CD4-positive, alpha-beta T cell treated with Interleukin-4 for 1 hour (primary cell): ENCODE measurements at regions not wholly inside any gene's neighbourhood (a gene's known extent, or its start where the extent isn't known, plus 50 kb on each side); places are given as distances from the start of the nearest gene placed in this dataset.
"Not testable (repeated sequence)": the region's sequence is repeated elsewhere in the genome, so short reads cannot be mapped to it uniquely, and the experiment has no call there.

Experiments
- DNase-seq, 2 donors: peaks; one replicate each; pipeline ENCODE4 v3.0.0-alpha.2; 2020 to 2022

- DNase-seq = no peak
These were observed 711.4 kb downstream of the FSCB start for GRCh38 chr14:43795600-43796228.

DNA sequence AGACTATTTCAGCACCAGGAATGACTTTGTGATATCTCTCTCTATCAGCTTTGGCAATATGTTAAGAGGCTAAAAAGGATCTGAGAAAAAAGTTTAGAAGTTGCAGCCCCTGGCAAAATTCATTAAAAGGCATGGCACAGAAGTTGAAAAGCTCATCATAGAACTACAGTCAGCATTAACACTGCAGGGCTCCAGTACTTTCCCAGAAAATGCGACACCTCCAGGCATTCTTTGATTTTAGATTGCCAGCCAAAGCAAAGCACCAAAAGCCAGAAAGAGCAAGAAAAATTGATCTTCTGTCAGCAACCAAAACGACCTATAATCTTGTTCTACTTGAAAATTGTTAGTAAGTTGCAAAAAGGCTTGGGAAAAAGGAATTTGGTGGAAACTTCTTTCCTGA, 713.5 kb downstream of the FSCB start:
- no peak for DNase-seq

DNA sequence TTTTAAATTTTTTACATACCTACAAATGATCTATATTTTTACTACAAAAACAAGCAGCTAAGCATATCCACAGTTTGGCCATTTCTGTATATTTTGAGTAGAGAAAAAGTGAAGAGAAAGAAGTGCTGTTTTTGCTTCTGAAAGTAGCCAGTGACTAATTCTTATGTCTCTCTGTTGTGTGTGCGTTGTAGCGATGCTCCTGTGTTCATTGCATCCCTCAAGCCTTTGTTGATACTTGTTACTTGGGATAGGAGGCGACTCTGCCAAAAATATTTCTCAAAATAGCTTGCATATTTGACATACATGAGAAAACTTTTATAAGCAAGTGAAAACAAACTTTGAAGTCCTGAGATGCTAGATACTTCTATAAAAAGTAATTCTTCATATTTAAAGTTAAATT, 714.1 kb downstream of the FSCB start:
- DNase-seq = no peak

DNA sequence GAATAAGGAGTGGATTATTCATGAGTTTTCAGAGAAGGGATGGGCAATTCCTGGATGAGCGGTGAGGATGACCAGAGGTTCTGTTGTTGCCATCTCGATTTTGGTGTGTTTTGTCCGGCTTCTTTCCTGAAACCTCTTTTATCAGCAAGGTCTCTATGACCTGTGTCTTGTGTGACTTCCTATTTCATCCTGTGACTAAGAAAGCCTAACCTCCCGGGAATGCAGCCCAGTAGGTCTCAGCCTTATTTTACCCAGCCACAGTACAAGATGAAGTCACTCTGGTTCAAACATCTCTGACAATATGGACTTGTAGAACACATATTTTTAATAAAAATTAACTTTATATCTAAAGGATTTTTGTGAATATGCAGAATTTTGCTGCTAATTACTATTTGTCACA, 716.4 kb downstream of the FSCB start:
- no peak for DNase-seq

DNA sequence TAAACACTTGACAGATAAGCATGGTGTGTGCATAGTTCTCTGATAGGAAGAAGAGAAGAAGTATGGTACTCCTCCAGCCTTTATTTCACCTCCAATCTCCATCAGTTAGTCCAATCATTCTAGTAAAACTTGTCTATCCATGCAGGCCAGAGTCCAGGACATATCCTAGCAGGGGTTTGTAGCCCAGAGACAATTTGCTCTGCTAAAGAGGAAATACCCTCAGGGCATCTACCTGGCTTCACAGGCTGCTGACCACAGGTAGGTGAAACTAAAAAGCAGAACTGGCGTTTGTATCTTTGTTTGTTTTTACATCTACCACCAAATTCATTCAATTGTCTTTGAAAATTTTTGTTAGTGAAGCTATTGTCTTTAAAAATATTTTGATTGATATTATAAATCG, 717.6 kb downstream of the FSCB start:
- no peak for DNase-seq

DNA sequence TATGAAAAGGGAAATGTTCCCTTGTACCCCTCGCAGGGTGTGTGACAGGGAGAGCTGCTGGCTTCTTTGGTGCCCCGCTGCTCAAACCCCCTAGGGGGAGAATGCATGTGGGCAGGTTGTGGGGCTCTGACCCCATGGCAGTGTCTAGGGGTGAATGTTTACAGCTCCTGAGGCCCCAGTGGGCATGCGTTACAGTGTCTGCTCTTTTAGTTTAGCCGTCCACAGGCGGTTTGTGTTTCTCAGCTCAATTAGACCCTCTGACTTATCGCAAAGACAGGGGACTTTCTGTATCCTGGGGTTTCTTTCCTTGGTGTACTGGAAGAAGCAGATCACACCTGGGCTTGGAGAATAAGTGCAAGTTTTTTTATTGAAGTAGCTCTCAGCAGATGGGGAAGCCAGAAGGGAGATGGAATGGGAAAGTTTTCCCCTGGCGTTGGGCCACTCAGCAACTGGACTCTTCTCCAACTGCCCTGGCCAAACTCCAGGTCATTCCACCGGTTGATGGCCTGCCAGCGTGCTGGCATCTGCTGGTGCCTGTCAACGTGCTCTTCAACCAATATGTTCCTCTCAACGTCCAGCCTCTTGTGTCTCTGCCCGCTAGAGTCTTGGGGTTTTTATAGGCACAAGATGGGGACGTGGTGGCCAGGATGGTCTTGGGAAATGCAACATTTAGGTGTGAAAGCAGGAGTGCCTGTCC, 720.9 kb downstream of the FSCB start:
- no peak for DNase-seq

GRCh38 chr14:43784432-43784831, 722.7 kb downstream of the FSCB start:
- not testable (repeated sequence) for DNase-seq

- no peak for DNase-seq
These were observed 728.0 kb downstream of the FSCB start for GRCh38 chr14:43778937-43779639.

GRCh38 chr14:43778570-43778936, 728.5 kb downstream of the FSCB start:
- no peak for DNase-seq

DNA sequence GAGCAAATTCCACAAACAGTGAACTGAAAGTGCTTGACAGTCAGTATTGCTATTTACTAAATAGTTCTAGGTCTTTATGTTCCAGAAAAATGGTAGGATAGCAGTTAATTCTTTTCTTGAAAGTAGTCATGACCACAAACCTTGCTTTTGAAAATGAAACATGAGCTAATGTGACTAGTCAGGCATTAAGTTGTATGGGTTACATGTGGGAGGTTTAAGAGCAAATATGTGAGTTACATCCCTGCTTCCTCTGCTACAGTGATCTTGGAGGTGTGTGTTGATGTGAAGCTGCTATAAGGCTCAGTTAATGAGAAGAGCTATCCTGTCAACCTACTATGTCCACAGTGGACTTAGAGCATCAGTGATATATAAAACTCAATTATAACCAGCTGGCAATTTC, 741.6 kb downstream of the FSCB start:
- no peak for DNase-seq

DNA sequence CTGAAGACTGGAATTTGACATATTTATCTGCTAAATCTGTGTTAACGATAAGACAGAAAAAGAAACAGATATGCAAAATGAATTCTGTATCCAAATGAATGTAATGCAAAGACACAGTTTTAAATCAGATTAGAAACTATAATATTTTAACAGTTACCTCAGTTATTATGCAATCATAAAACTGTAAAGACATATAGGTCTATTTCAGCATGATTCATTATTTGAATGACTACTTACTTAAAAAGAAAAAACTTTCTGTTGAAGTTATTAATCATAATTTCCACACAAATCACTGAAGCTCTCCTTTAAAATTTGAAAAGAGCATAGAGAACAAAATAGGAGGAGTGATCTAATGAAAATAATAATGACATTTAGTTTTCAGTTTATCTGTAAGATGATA, 742.6 kb downstream of the FSCB start:
- DNase-seq = no peak

DNA sequence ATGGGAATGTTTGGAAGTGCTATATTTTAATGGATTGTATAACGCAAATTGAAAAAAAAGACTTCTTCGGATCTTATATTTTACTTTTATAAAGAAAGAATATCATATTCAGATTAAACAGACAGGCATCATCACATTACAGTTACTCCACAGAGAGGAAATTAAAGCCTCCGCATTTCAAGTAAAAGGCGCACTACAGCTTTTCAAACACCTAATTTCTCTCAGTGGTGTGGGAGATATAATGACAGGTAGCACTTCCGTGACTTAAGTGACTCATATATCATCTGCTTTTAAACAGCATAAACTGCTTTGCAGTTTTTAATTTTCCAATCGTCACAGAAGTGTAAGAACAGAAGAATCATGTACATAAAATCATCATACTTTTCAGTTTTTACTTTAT, 751.4 kb downstream of the FSCB start:
- DNase-seq = no peak

DNA sequence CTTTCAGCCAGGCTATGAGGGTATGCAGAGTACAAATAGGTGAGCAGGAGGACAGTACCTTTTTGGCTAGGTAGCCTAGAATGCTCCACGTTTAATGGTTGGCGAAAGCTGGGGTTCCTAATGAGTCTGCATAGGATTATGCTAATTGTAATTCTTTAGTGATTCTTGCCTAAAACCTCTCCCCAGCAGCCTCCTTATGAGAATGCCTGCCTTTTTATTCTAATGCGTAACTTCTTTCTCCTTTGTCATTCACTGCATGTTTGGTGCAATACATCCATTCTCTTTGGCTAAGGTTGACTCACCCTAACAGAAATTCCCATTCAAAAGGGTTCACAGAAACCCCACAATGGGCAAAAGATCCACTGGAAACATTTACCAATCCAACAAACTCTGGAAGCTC, 752.2 kb downstream of the FSCB start:
- DNase-seq = no peak

- DNase-seq = no peak
These were observed 761.3 kb downstream of the FSCB start for GRCh38 chr14:43745746-43746145.

GRCh38 chr14:43735932-43736331, 771.2 kb downstream of the FSCB start:
- DNase-seq = no peak

- no peak for DNase-seq
These were observed 777.9 kb downstream of the FSCB start for GRCh38 chr14:43729143-43729542.

- no peak for DNase-seq
These were observed 800.2 kb downstream of the FSCB start for GRCh38 chr14:43706900-43707299.

DNA sequence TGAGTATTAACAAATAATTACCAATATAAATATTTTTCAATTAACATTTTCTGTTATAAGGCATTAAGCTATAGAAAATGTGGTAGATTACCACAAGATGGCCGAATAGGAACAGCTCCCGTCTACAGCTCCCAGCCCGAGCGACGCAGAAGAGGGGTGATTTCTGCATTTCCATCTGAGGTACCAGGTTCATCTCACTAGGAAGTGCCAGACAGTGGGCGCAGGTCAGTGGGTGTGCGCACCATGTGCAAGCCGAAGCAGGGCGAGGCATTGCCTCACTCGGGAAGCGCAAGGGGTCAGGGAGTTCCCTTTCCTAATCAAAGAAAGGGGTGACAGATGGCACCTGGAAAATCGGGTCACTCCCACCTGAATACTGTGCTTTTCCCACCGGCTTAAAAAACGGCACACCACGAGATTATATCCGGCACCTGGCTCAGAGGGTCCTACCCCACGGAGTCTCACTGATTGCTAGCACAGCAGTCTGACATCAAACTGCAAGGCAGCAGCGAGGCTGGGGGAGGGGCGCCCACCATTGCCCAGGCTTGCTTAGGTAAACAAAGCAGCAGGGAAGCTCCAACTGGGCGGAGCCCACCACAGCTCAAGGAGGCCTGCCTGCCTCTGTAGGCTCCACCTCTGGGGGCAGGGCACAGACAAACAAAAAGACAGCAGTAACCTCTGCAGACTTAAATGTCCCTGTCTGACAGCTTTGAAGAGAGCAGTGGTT, 808.4 kb downstream of the FSCB start:
- not testable (repeated sequence) for DNase-seq

- no peak for DNase-seq
These were observed 810.1 kb downstream of the FSCB start for GRCh38 chr14:43697003-43697402.

GRCh38 chr14:43692706-43693105, 814.4 kb downstream of the FSCB start:
- DNase-seq = no peak

GRCh38 chr14:43687921-43688320, 819.2 kb downstream of the FSCB start:
- no peak for DNase-seq

- no peak for DNase-seq
These were observed 829.5 kb downstream of the FSCB start for GRCh38 chr14:43677581-43677980.

- DNase-seq = no peak
These were observed 832.8 kb downstream of the FSCB start for GRCh38 chr14:43674273-43674672.
